ENCODE measurements at regions not wholly inside any gene's neighbourhood (a gene's known extent, or its start where the extent isn't known, plus 50 kb on each side); places are given as distances from the start of the nearest gene placed in this dataset.

DNA sequence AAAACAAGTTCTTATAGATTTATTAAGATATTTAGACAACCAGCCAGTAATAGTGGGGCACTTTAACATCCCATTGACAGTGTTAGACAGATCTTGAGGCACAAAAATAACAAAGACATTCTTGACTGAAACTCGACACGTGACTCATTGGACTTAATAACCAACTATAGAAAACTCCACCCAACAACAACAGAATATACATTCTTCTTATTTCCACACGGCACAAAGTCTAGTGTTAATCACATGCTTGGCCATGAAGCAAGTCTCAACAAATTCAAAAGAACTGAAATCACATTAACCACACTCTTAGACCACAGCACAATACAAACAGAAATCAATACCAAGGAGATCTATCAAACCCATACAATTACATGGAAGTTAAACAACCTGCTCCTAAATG is 138.1 kb downstream of the ARL5B start:
- H3K9ac ChIP-seq (ENCODE audit: low read length), result no peak overlapping the region
- H3K9me2 ChIP-seq (ENCODE audit: insufficient read depth, low read length), result no peaks in the 10 kb centered on the region
- TF ChIP-seq POLR2AphosphoS5 (IDR thresholded peaks at IDR 0.05) (no peak), EZH2 (IDR thresholded peaks at IDR 0.05; ENCODE audit: borderline replicate concordance, insufficient read depth, low read length, poor library complexity, severe bottlenecking) (no peak), TAF1 (IDR thresholded peaks at IDR 0.05; ENCODE audit: low read depth) (no peak), EP300 (conservative IDR thresholded peaks at IDR 0.05; ENCODE audit: poor library complexity, severe bottlenecking) (no peak)
- TF ChIP-seq, protein P1, sequence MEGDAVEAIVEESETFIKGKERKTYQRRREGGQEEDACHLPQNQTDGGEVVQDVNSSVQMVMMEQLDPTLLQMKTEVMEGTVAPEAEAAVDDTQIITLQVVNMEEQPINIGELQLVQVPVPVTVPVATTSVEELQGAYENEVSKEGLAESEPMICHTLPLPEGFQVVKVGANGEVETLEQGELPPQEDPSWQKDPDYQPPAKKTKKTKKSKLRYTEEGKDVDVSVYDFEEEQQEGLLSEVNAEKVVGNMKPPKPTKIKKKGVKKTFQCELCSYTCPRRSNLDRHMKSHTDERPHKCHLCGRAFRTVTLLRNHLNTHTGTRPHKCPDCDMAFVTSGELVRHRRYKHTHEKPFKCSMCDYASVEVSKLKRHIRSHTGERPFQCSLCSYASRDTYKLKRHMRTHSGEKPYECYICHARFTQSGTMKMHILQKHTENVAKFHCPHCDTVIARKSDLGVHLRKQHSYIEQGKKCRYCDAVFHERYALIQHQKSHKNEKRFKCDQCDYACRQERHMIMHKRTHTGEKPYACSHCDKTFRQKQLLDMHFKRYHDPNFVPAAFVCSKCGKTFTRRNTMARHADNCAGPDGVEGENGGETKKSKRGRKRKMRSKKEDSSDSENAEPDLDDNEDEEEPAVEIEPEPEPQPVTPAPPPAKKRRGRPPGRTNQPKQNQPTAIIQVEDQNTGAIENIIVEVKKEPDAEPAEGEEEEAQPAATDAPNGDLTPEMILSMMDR (IDR thresholded peaks at IDR 0.05; ENCODE audit: poor library complexity, severe bottlenecking), result no peak
- TF ChIP-seq, protein P2, sequence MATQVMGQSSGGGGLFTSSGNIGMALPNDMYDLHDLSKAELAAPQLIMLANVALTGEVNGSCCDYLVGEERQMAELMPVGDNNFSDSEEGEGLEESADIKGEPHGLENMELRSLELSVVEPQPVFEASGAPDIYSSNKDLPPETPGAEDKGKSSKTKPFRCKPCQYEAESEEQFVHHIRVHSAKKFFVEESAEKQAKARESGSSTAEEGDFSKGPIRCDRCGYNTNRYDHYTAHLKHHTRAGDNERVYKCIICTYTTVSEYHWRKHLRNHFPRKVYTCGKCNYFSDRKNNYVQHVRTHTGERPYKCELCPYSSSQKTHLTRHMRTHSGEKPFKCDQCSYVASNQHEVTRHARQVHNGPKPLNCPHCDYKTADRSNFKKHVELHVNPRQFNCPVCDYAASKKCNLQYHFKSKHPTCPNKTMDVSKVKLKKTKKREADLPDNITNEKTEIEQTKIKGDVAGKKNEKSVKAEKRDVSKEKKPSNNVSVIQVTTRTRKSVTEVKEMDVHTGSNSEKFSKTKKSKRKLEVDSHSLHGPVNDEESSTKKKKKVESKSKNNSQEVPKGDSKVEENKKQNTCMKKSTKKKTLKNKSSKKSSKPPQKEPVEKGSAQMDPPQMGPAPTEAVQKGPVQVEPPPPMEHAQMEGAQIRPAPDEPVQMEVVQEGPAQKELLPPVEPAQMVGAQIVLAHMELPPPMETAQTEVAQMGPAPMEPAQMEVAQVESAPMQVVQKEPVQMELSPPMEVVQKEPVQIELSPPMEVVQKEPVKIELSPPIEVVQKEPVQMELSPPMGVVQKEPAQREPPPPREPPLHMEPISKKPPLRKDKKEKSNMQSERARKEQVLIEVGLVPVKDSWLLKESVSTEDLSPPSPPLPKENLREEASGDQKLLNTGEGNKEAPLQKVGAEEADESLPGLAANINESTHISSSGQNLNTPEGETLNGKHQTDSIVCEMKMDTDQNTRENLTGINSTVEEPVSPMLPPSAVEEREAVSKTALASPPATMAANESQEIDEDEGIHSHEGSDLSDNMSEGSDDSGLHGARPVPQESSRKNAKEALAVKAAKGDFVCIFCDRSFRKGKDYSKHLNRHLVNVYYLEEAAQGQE (IDR thresholded peaks at IDR 0.05; ENCODE audit: borderline replicate concordance), result no peak
- H3F3A ChIP-seq (ENCODE audit: insufficient read depth, low read length, poor library complexity, severe bottlenecking), result no peaks in the 10 kb centered on the region
- H3K4me2 ChIP-seq (ENCODE audit: low read length), result no peak overlapping the region
- no peaks in the 10 kb centered on the region for H4K20me1 ChIP-seq (ENCODE audit: insufficient read depth)
- no peaks in the 10 kb centered on the region for H3K79me2 ChIP-seq (replicated peaks; ENCODE audit: insufficient read depth, low read length)
- no peaks in the 10 kb centered on the region for H3K9me3 ChIP-seq (ENCODE audit: low read length)
- H3K27ac ChIP-seq (ENCODE audit: low read length), result no peak overlapping the region
- H3K36me3 ChIP-seq (ENCODE audit: insufficient read depth, low read length), result no peaks in the 10 kb centered on the region
- H3K4me3 ChIP-seq (ENCODE audit: low read length), result no peak overlapping the region
- no peak overlapping the region for H2AFZ ChIP-seq (ENCODE audit: low read depth, low read length)
- no peaks in the 10 kb centered on the region for H3K27me3 ChIP-seq (ENCODE audit: insufficient read depth, low read depth, low read length)

DNA sequence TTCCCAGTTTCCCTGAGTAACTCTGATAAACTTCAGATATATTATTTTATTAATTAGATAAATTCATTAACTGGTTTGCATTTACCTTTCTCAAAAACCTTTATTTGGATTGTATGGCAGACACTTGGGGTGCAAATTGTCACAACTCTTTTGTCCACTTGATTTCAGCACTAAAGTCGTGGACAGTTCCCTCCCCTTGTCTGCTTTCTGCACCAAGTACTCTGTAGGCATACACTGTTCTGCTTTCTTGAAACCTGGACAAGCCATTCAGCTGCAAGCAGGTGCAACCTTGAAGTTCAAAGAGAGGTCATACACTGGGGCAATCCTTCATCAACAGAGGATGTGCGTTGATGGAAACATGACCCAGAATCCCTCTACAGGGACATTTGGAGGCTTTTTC is 162.9 kb downstream of the ARL5B start:
- H3K27ac ChIP-seq (ENCODE audit: low read length), result no peak overlapping the region
- H3K79me2 ChIP-seq (replicated peaks; ENCODE audit: insufficient read depth, low read length), result no peaks in the 10 kb centered on the region
- no peak overlapping the region for H2AFZ ChIP-seq (ENCODE audit: low read depth, low read length)
- H3K4me3 ChIP-seq (ENCODE audit: low read length), result no peak overlapping the region
- no peaks in the 10 kb centered on the region for H3K9me2 ChIP-seq (ENCODE audit: insufficient read depth, low read length)
- H3K4me2 ChIP-seq (ENCODE audit: low read length), result no peak overlapping the region
- no peaks in the 10 kb centered on the region for H3K36me3 ChIP-seq (ENCODE audit: insufficient read depth, low read length)
- no peak for TF ChIP-seq POLR2AphosphoS5 (IDR thresholded peaks at IDR 0.05)
- TF ChIP-seq, protein P1 (IDR thresholded peaks at IDR 0.05; ENCODE audit: poor library complexity, severe bottlenecking), result no peak
- TF ChIP-seq, protein P2 (IDR thresholded peaks at IDR 0.05; ENCODE audit: borderline replicate concordance), result peak; percentile 27
- H3K9me3 ChIP-seq (ENCODE audit: low read length), result no peaks in the 10 kb centered on the region
- no peaks in the 10 kb centered on the region for H4K20me1 ChIP-seq (ENCODE audit: insufficient read depth)
- H3K27me3 ChIP-seq (ENCODE audit: insufficient read depth, low read depth, low read length), result no peaks in the 10 kb centered on the region
- H3K9ac ChIP-seq (ENCODE audit: low read length), result no peak overlapping the region
- no peaks in the 10 kb centered on the region for H3F3A ChIP-seq (ENCODE audit: insufficient read depth, low read length, poor library complexity, severe bottlenecking)
